Activated T-helper 1 cell treated with anti-CD3 and anti-CD28 coated beads, Interleukin-12 subunit alpha, Interleukin-12 subunit beta, Interleukin-2, Interleukin-4 antibody, amounts not matched to agents 30 ng/mL and 10 ng/mL and 1 ng/mL, durations not matched to agents 14 hours and 24 hours and 36 hours (primary cell): ENCODE measurements at regions not wholly inside any gene's neighbourhood (a gene's known extent, or its start where the extent isn't known, plus 50 kb on each side); places are given as distances from the start of the nearest gene placed in this dataset.

ENCODE experiments used
- DNase-seq: peaks from one replicate; pipeline ENCODE4 v3.0.0; 2021; ENCODE audit warnings: low spot score
- H3K27ac Mint-ChIP-seq: one replicate; pipeline ENCODE4 v1.8.0; 2021; ENCODE audit warnings: mild to moderate bottlenecking, mixed read lengths
- H3K27me3 Mint-ChIP-seq: one replicate; pipeline ENCODE4 v1.8.0; 2022; ENCODE audit warnings: mild to moderate bottlenecking, moderate library complexity, mixed read lengths; ENCODE audit not compliant: insufficient read depth
- H3K36me3 Mint-ChIP-seq: one replicate; pipeline ENCODE4 v1.8.0; 2021; ENCODE audit warnings: low read depth, mixed read lengths
- H3K4me1 Mint-ChIP-seq: one replicate; pipeline ENCODE4 v1.8.0; 2021; ENCODE audit warnings: low read depth, mixed read lengths
- H3K4me3 Mint-ChIP-seq: one replicate; pipeline ENCODE4 v1.8.0; 2021; ENCODE audit warnings: mild to moderate bottlenecking, moderate library complexity, mixed read lengths
- H3K9me3 Mint-ChIP-seq: one replicate; pipeline ENCODE4 v1.8.0; 2021; ENCODE audit warnings: mixed read lengths
- intact Hi-C: fragments of 100-400 bp; cut with micrococcal nuclease; formaldehyde crosslinking; loops from one replicate; pipeline ENCODE4 v1.15.1; 2024

- Mint-ChIP-seq H3K4me1 (no peaks in the 10 kb centered on the region), H3K27me3 (peaks cover 4% of the 10 kb centered on the region), H3K4me3 (no peak overlapping the region), H3K9me3 (no peaks in the 10 kb centered on the region), H3K36me3 (no peaks in the 10 kb centered on the region), H3K27ac (no peak overlapping the region)
- intact Hi-C loops = no loop called here
- no peak for DNase-seq
Measured at GRCh38 chr10:128646956-128647355, 520.7 kb upstream of the MKI67 start.

- H3K4me3 Mint-ChIP-seq = no peak overlapping the region
- H3K4me1 Mint-ChIP-seq = no peaks in the 10 kb centered on the region
- no peaks in the 10 kb centered on the region for H3K9me3 Mint-ChIP-seq
- DNase-seq = no peak
- intact Hi-C loops = no loop called here
- no peaks in the 10 kb centered on the region for H3K27me3 Mint-ChIP-seq
- no peaks in the 10 kb centered on the region for H3K36me3 Mint-ChIP-seq
- no peak overlapping the region for H3K27ac Mint-ChIP-seq
Measured at GRCh38 chr10:128657548-128657947, 531.3 kb upstream of the MKI67 start.

- Mint-ChIP-seq H3K4me3 (no peak overlapping the region), H3K36me3 (no peaks in the 10 kb centered on the region), H3K9me3 (no peaks in the 10 kb centered on the region), H3K4me1 (no peaks in the 10 kb centered on the region), H3K27ac (no peak overlapping the region), H3K27me3 (no peaks in the 10 kb centered on the region)
- DNase-seq = no peak
- intact Hi-C loops = no loop called here
Measured at GRCh38 chr10:128660726-128661125, 534.5 kb upstream of the MKI67 start.

GRCh38 chr10:128661404-128662197, 535.4 kb upstream of the MKI67 start:
- no peak for DNase-seq
- H3K36me3 Mint-ChIP-seq = no peaks in the 10 kb centered on the region
- H3K4me3 Mint-ChIP-seq = no peak overlapping the region
- no peak overlapping the region for H3K27ac Mint-ChIP-seq
- H3K27me3 Mint-ChIP-seq = no peaks in the 10 kb centered on the region
- no peaks in the 10 kb centered on the region for H3K9me3 Mint-ChIP-seq
- no peaks in the 10 kb centered on the region for H3K4me1 Mint-ChIP-seq
- intact Hi-C loops = no loop called here

GRCh38 chr10:128662520-128662919, 536.3 kb upstream of the MKI67 start:
- intact Hi-C loops = no loop called here
- no peaks in the 10 kb centered on the region for H3K4me1 Mint-ChIP-seq
- no peaks in the 10 kb centered on the region for H3K27me3 Mint-ChIP-seq
- H3K9me3 Mint-ChIP-seq = no peaks in the 10 kb centered on the region
- H3K4me3 Mint-ChIP-seq = no peak overlapping the region
- H3K36me3 Mint-ChIP-seq = no peaks in the 10 kb centered on the region
- DNase-seq = no peak
- no peak overlapping the region for H3K27ac Mint-ChIP-seq

- H3K27me3 Mint-ChIP-seq = peaks cover under 1% of the 10 kb centered on the region
- no peaks in the 10 kb centered on the region for H3K4me1 Mint-ChIP-seq
- no peak overlapping the region for H3K4me3 Mint-ChIP-seq
- no peak overlapping the region for H3K27ac Mint-ChIP-seq
- intact Hi-C loops = no loop called here
- no peak for DNase-seq
- no peaks in the 10 kb centered on the region for H3K36me3 Mint-ChIP-seq
- H3K9me3 Mint-ChIP-seq = no peaks in the 10 kb centered on the region
Measured at GRCh38 chr10:128664729-128665128, 538.5 kb upstream of the MKI67 start.

GRCh38 chr10:128675405-128675804, 549.2 kb upstream of the MKI67 start:
- H3K4me1 Mint-ChIP-seq = no peaks in the 10 kb centered on the region
- no peak for DNase-seq
- H3K27me3 Mint-ChIP-seq = peaks cover 2% of the 10 kb centered on the region
- H3K9me3 Mint-ChIP-seq = no peaks in the 10 kb centered on the region
- intact Hi-C loops = no loop called here
- H3K36me3 Mint-ChIP-seq = no peaks in the 10 kb centered on the region
- H3K27ac Mint-ChIP-seq = no peak overlapping the region
- no peak overlapping the region for H3K4me3 Mint-ChIP-seq

- H3K36me3 Mint-ChIP-seq = no peaks in the 10 kb centered on the region
- H3K4me1 Mint-ChIP-seq = no peaks in the 10 kb centered on the region
- no peak for DNase-seq
- no peaks in the 10 kb centered on the region for H3K9me3 Mint-ChIP-seq
- peaks cover 4% of the 10 kb centered on the region for H3K27me3 Mint-ChIP-seq
- intact Hi-C loops = no loop called here
- H3K27ac Mint-ChIP-seq = no peak overlapping the region
- H3K4me3 Mint-ChIP-seq = no peak overlapping the region
Measured at GRCh38 chr10:128680116-128680515, 553.9 kb upstream of the MKI67 start.

- Mint-ChIP-seq H3K36me3 (no peaks in the 10 kb centered on the region), H3K27ac (no peak overlapping the region), H3K27me3 (peaks cover 4% of the 10 kb centered on the region), H3K4me1 (no peaks in the 10 kb centered on the region), H3K4me3 (no peak overlapping the region), H3K9me3 (no peaks in the 10 kb centered on the region)
- intact Hi-C loops = no loop called here
- DNase-seq = no peak
Measured at GRCh38 chr10:128684215-128684614, 558.0 kb upstream of the MKI67 start.

- intact Hi-C loops = no loop called here
- Mint-ChIP-seq H3K9me3 (no peaks in the 10 kb centered on the region), H3K27me3 (peaks cover 2% of the 10 kb centered on the region), H3K4me1 (no peaks in the 10 kb centered on the region), H3K36me3 (no peaks in the 10 kb centered on the region), H3K4me3 (no peak overlapping the region), H3K27ac (no peak overlapping the region)
- no peak for DNase-seq
Measured at GRCh38 chr10:128686630-128687278, 560.5 kb upstream of the MKI67 start.

- no peaks in the 10 kb centered on the region for H3K9me3 Mint-ChIP-seq
- H3K27ac Mint-ChIP-seq = no peak overlapping the region
- no peak for DNase-seq
- no peaks in the 10 kb centered on the region for H3K4me1 Mint-ChIP-seq
- peaks cover 2% of the 10 kb centered on the region for H3K27me3 Mint-ChIP-seq
- no peaks in the 10 kb centered on the region for H3K36me3 Mint-ChIP-seq
- no peak overlapping the region for H3K4me3 Mint-ChIP-seq
- intact Hi-C loops = no loop called here
Measured at GRCh38 chr10:128687408-128687807, 561.2 kb upstream of the MKI67 start.

- DNase-seq = no peak
- intact Hi-C loops = no loop called here
- no peaks in the 10 kb centered on the region for H3K9me3 Mint-ChIP-seq
- no peak overlapping the region for H3K27ac Mint-ChIP-seq
- H3K27me3 Mint-ChIP-seq = peaks cover 2% of the 10 kb centered on the region
- H3K4me1 Mint-ChIP-seq = no peaks in the 10 kb centered on the region
- H3K36me3 Mint-ChIP-seq = no peaks in the 10 kb centered on the region
- H3K4me3 Mint-ChIP-seq = no peak overlapping the region
Measured at GRCh38 chr10:128687927-128688549, 561.8 kb upstream of the MKI67 start.

- H3K36me3 Mint-ChIP-seq = no peaks in the 10 kb centered on the region
- no peak overlapping the region for H3K27ac Mint-ChIP-seq
- no peaks in the 10 kb centered on the region for H3K9me3 Mint-ChIP-seq
- no peaks in the 10 kb centered on the region for H3K27me3 Mint-ChIP-seq
- H3K4me1 Mint-ChIP-seq = no peaks in the 10 kb centered on the region
- no peak overlapping the region for H3K4me3 Mint-ChIP-seq
- DNase-seq = no peak
- intact Hi-C loops = no loop called here
Measured at GRCh38 chr10:128689667-128690066, 563.4 kb upstream of the MKI67 start.
